Upper lobe of left lung (tissue), 4 donors: ENCODE measurements at regions not wholly inside any gene's neighbourhood (a gene's known extent, or its start where the extent isn't known, plus 50 kb on each side); places are given as distances from the start of the nearest gene placed in this dataset.

ENCODE experiments used
- POLR2A ChIP-seq, 4 donors: fragments of 450-650 bp; IDR thresholded peaks; one replicate each; pipeline ENCODE4 v1.5.1; 2016 to 2017; ENCODE audit warnings: antibody characterized with exemption in 4 of 4, mild to moderate bottlenecking in 2 of 4
- POLR2AphosphoS5 ChIP-seq, 2 donors: sonication (generic); formaldehyde crosslinking; IDR thresholded peaks; one replicate each; pipeline ENCODE4 v1.5.1; 2017; ENCODE audit warnings: antibody characterized with exemption in 2 of 2
- TF ChIP-seq, protein P1 (sequence below), 6 experiments: fragments of 450-650 bp in 4 of 6; fragments of 200-600 bp in 2 of 6; sonication (generic) in 2 of 6; IDR thresholded peaks; one replicate each; pipeline ENCODE4 v1.5.1; 2016 to 2019; ENCODE audit warnings: antibody characterized with exemption in 6 of 6

DNA sequence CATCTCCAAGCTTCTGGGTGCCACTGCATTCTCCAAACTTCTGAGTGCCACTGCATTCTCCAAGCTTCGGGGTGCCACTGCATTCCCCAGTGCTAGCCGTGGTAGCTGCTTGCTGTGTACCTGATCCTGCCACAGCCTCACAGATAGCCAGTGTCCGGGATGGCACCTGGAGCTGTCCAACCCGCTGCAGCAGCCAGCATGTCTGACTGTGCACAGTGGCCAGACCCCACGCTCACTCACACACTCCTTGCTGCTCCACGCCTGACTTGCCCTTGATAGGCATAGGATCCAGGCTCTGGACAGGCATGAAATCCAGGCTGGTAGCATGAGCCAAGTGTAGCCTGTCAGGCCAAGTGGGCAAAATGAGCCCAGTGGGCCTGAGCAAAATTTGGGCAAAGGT lies 465.0 kb downstream of the GUCY1A2 start:
- TF ChIP-seq, protein P1, sequence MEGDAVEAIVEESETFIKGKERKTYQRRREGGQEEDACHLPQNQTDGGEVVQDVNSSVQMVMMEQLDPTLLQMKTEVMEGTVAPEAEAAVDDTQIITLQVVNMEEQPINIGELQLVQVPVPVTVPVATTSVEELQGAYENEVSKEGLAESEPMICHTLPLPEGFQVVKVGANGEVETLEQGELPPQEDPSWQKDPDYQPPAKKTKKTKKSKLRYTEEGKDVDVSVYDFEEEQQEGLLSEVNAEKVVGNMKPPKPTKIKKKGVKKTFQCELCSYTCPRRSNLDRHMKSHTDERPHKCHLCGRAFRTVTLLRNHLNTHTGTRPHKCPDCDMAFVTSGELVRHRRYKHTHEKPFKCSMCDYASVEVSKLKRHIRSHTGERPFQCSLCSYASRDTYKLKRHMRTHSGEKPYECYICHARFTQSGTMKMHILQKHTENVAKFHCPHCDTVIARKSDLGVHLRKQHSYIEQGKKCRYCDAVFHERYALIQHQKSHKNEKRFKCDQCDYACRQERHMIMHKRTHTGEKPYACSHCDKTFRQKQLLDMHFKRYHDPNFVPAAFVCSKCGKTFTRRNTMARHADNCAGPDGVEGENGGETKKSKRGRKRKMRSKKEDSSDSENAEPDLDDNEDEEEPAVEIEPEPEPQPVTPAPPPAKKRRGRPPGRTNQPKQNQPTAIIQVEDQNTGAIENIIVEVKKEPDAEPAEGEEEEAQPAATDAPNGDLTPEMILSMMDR (IDR thresholded peaks at IDR 0.05), result no peak
- no peak for TF ChIP-seq POLR2A (IDR thresholded peaks at IDR 0.05)
- no peak for TF ChIP-seq POLR2AphosphoS5 (IDR thresholded peaks at IDR 0.05)
